Adipocyte (in vitro differentiated cells): ENCODE measurements at regions not wholly inside any gene's neighbourhood (a gene's known extent, or its start where the extent isn't known, plus 50 kb on each side); places are given as distances from the start of the nearest gene placed in this dataset.

Experiments used
- DNase-seq: peaks from one replicate; pipeline ENCODE4 v3.0.0-alpha.2; 2015; ENCODE audit warnings: low read depth
- H3K27me3 ChIP-seq: replicated peaks from 2 replicates; pipeline ENCODE4 v1.7.0; 2013; ENCODE audit warnings: mild to moderate bottlenecking, low read length, moderate library complexity; ENCODE audit not compliant: control insufficient read depth, insufficient read depth
- H3K36me3 ChIP-seq: 2 replicates; pipeline ENCODE4 v1.7.0; 2013; ENCODE audit warnings: low read length, mild to moderate bottlenecking, moderate library complexity; ENCODE audit not compliant: control insufficient read depth, insufficient read depth, severe bottlenecking
- H3K4me1 ChIP-seq: 2 replicates; pipeline ENCODE4 v1.7.0; 2013; ENCODE audit warnings: mild to moderate bottlenecking, low read length, moderate library complexity; ENCODE audit not compliant: control insufficient read depth, insufficient read depth
- H3K4me3 ChIP-seq: 2 replicates; pipeline ENCODE4 v1.7.0; 2013; ENCODE audit warnings: mild to moderate bottlenecking, low read length, moderate library complexity
- H3K9ac ChIP-seq: 2 replicates; pipeline ENCODE4 v1.7.0; 2013; ENCODE audit warnings: mild to moderate bottlenecking, low read length, moderate library complexity
- H3K9me3 ChIP-seq: 2 replicates; pipeline ENCODE4 v1.7.0; 2013; ENCODE audit warnings: mild to moderate bottlenecking, low read length, moderate library complexity; ENCODE audit not compliant: control insufficient read depth

DNA sequence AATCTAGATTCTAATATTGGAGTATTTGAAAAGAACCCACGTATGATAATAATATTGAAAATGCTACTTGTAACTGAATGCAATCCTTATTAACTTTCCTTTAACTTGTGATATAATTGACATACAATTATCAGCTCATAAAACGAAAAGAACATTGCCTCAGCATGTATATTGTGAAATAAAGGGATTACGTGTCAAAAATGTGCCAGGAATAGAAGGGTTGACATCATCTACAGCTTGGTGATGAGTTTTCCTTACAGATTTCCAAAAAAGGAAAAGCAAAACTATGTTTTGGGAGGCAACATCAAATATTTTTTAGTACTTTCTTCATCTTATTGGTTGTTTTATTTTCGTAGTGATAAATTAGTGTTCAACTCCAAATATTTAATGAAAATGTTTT is 266.0 kb upstream of the PTGER4 start:
- peaks cover 11% of the 10 kb centered on the region for H3K4me1 ChIP-seq
- DNase-seq, result no peak
- no peak overlapping the region for H3K4me3 ChIP-seq
- no peak overlapping the region for H3K9ac ChIP-seq
- no peaks in the 10 kb centered on the region for H3K27me3 ChIP-seq
- H3K9me3 ChIP-seq, result peaks cover 8% of the 10 kb centered on the region
- no peaks in the 10 kb centered on the region for H3K36me3 ChIP-seq

DNA sequence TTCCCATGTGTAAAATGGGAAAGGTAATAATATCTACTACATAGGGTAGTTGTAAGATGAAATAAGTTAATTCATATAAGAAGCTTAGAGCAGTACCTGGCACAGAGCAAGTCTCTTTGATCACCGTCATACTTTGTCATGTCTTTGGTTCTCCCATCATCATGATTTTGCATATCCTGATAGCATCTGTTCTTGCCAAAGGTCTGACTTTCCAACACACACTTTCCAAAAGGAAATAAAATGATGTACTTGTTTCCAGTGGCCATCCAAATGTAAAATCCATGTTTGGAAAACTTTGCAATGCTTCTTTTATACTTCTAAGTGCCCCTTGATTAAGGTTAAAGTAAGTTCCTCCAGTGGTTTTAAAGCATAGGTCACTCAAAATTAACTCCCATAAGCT is 266.9 kb upstream of the PTGER4 start:
- Histone ChIP-seq H3K9me3 (no peaks in the 10 kb centered on the region), H3K4me1 (peaks cover 11% of the 10 kb centered on the region), H3K4me3 (no peak overlapping the region), H3K9ac (no peak overlapping the region), H3K36me3 (no peaks in the 10 kb centered on the region), H3K27me3 (no peaks in the 10 kb centered on the region)
- DNase-seq, result no peak

DNA sequence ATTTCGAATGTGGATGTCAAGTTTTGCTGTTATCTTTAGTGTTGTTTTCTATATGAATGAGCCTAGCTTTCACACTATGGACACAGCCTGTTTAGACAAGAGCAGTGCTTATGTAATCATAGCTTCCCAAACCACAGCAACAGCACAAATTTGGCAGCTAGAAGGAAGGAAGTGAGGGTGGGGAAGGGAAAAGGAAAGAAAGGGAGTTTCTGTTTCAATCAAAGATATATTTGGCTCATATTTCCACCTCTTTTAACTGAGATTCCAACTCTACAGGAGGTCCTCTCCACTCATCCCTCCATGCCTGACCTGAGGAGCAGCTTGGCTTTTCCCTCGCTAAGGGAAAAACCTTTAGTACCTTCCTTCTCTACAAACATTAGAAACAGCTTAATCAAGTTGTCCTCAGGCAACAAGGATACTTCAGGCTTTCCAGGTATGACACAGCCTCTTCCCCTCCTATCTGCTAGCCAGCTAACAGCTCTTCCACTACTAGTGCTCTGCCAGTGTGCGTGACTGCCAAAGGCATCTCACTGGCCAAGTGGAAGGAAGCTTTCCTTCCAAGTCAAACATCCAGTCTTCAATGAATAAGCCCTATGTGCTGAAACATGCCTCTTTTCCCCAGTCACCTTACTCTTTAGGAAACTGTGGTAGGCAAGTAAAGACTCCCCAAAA is 268.6 kb upstream of the PTGER4 start:
- Histone ChIP-seq H3K27me3 (no peaks in the 10 kb centered on the region), H3K9ac (no peak overlapping the region), H3K4me1 (peaks cover 11% of the 10 kb centered on the region), H3K36me3 (no peaks in the 10 kb centered on the region), H3K9me3 (no peaks in the 10 kb centered on the region), H3K4me3 (no peak overlapping the region)
- DNase-seq, result peak; percentile 18

DNA sequence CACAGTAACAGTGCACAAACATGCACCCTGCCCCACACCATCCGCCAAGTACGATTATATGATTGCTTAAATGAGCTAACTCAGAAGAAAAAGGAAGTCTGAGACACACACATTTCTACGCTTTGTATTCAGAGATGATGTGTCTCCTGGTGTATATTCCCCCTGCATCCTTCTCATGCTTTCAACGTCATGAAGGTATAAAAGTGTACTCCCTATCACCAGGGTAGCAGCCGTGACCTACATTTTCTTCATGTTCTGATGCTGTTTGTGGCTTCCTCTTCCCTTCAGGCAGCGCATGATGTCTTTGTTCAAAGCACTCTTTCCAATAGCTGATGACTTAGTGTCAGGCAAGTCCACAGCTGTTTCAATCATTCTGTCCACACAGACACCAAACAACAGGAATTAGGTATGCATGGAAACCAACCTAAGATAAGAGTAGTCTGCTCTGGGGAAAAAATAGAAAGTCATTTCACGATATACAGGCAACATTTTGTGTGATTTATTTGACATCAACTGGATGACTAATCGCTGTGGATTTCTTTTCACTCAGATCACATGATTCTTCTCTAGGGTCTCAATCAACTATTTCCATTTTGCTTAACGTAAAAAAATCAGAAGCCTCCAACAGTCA is 269.4 kb upstream of the PTGER4 start:
- Histone ChIP-seq H3K36me3 (no peaks in the 10 kb centered on the region), H3K9ac (no peak overlapping the region), H3K9me3 (no peaks in the 10 kb centered on the region), H3K4me3 (no peak overlapping the region), H3K4me1 (peaks cover 17% of the 10 kb centered on the region), H3K27me3 (no peaks in the 10 kb centered on the region)
- DNase-seq, result no peak

DNA sequence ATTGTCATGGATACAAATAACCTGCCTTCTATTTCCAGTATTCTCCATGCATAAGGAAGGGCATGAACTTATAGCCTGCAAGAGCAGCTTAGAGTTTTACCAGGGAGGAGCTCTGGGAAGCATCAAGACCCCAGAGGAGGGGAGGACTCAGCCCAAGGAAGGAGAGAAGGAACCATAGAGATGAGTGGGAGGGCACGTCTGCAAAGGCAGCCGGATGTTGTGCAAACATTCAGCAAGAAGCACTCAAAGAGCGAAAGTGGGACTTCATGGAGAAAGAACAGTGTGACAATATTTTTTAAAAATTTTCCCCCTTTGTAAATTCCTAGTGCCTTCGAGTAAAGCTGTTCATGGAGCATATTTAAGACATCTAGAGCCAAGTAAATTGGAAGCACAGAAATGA is 270.1 kb upstream of the PTGER4 start:
- H3K27me3 ChIP-seq, result no peaks in the 10 kb centered on the region
- no peak for DNase-seq
- no peaks in the 10 kb centered on the region for H3K36me3 ChIP-seq
- no peaks in the 10 kb centered on the region for H3K9me3 ChIP-seq
- H3K4me3 ChIP-seq, result no peak overlapping the region
- H3K4me1 ChIP-seq, result peaks cover 25% of the 10 kb centered on the region
- H3K9ac ChIP-seq, result no peak overlapping the region

DNA sequence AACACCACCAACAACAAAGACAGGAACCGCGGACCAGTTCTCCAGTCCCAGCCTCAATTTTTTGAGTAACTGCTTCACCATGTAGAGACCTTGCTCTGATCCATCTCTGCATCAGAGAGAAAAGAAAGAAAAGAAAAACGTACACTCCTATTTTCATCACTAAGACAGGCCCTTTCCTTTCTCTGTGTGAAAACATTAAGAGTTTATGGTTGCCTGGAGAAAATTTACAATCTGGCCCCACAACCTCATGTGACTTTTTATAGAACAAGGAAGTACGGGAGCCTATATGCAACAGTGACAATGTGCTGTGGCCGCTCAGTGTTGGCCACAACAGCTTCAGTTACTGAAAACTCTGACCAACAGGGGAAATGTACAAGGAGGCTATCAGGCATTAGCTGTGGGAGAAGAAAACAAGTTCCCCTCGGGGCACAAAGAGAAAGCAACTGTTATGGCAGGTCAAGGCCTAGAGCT is 272.9 kb upstream of the PTGER4 start:
- peaks cover 28% of the 10 kb centered on the region for H3K4me1 ChIP-seq
- no peaks in the 10 kb centered on the region for H3K36me3 ChIP-seq
- no peak for DNase-seq
- H3K4me3 ChIP-seq, result no peak overlapping the region
- H3K9me3 ChIP-seq, result no peaks in the 10 kb centered on the region
- H3K9ac ChIP-seq, result no peak overlapping the region
- no peaks in the 10 kb centered on the region for H3K27me3 ChIP-seq

DNA sequence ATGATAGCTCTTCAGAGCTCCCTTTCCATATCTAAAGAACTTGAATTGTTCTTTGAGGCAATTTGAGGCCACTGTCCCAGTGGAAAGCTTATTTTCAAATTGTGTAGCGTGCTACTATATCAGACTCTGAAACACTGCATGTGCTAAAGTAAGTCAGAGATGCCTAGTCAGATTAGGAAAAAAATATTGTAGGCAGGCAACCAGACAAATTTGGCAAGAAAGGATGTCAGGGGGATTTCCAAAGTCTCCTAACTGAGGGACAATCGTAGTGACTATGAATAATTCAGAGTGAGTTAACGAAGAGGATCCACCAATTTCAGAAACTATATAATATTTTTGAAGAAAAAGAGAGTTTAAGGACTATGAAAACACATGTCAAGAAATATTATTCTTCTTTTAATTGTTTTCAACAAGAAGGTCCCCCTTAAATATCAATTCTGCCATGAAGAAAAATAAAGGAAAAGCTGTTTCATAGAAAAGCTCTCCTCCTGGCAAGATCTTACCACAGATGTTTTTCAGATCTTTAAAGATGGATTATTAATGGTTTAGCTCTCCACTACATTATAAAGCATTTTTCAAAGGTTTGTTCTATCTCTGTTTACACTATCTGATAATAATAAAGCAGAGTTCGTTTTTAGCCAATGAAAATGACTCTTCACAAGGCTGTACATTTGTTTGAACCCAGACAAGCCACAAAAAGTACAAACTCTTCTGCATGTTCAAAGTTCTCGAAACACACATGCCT is 273.5 kb upstream of the PTGER4 start:
- no peak for DNase-seq
- no peaks in the 10 kb centered on the region for H3K36me3 ChIP-seq
- H3K4me3 ChIP-seq, result no peak overlapping the region
- no peaks in the 10 kb centered on the region for H3K27me3 ChIP-seq
- no peaks in the 10 kb centered on the region for H3K9me3 ChIP-seq
- peaks cover 26% of the 10 kb centered on the region for H3K4me1 ChIP-seq
- no peak overlapping the region for H3K9ac ChIP-seq

DNA sequence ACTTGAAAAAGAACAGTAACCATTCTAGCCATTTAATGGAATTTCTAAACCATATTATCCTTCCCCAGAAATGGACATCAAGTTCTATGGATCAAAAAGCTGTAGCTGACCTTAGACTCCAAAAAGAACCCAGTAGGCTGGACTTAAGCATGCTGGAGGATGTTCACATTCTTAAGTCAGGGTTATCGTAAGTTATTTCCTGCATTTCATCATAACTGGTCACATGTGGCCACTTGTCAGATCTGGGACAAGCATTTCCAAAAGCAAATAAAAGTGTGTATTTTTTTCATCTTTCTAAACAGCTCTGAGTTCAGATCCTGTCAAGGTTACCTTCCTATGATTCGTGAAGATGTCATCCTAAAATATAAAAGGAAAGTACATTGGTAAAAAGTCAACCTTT is 274.5 kb upstream of the PTGER4 start:
- Histone ChIP-seq H3K9ac (no peak overlapping the region), H3K9me3 (no peaks in the 10 kb centered on the region), H3K27me3 (no peaks in the 10 kb centered on the region), H3K4me3 (no peak overlapping the region), H3K4me1 (peaks cover 21% of the 10 kb centered on the region), H3K36me3 (no peaks in the 10 kb centered on the region)
- no peak for DNase-seq

DNA sequence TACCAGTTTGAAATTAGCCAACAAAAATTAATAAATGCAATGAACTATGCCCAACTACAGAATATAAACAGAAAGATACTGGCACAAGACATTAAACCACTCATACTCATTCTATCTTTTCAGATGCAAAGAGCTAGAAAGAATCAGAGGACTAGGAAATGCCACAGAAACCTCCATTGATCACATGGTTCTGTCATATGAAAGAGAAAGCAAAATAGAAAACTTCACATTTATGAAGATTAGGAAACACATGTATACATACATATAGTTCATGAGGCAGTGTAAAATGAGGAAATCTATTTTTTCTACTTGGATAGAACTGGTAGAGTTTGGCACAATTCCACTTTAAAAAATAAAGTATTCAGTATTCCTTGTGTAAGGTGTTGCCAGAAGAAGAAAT is 275.1 kb upstream of the PTGER4 start:
- no peak for DNase-seq
- Histone ChIP-seq H3K9ac (no peak overlapping the region), H3K4me1 (peaks cover 21% of the 10 kb centered on the region), H3K27me3 (no peaks in the 10 kb centered on the region), H3K36me3 (no peaks in the 10 kb centered on the region), H3K4me3 (no peak overlapping the region), H3K9me3 (no peaks in the 10 kb centered on the region)

DNA sequence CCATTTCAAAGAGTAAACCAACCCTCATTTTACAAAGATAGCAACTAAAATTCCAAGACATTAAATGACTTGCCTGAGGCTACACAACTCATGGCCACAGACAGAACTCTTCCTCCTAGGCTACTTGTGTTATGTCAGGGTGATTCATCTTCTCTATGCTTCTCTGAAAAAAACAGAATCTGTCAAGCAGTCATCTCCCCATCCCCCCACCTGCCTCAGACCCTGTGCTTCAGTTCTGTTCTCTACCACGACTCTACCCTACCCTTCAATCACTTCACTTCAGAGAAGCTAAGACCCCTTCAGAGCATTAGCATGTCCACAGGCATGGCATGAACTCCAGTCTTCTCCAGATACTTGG is 277.7 kb upstream of the PTGER4 start:
- H3K4me1 ChIP-seq, result peaks cover 26% of the 10 kb centered on the region
- H3K9me3 ChIP-seq, result no peaks in the 10 kb centered on the region
- no peaks in the 10 kb centered on the region for H3K27me3 ChIP-seq
- no peak overlapping the region for H3K9ac ChIP-seq
- no peak overlapping the region for H3K4me3 ChIP-seq
- peak; percentile 48 for DNase-seq
- H3K36me3 ChIP-seq, result no peaks in the 10 kb centered on the region

DNA sequence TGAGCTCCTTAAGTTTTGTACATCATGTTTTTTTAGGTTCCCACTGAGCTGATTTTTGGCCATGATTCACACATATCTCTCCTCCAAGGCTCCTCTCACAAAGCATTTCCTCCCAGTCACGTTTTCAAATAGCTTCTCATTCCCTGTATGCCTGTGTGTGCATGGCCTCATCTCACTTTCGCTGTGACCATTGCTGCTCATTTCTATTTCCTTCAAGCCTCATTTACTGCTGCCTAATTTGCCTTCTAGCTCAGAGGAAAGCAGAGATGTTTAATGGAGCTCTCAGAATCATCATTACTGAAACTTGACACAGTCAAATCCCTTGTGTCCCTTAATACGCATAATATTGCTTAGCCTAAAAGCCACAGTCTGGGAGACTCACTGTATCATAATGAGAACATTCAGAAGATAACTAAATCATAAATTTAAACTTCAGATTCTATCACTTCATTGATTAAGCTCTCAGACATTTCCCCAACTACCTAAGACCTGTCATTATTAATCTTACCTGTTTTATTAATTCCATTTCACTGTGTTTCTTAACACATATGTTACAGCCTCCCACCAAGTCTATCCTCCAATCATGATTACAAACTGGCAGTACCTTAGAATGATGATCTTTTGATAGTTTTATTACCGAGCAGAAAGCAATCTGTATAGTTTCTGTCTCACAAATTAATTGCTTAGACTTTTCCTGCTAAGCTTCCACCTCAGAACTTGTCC is 278.3 kb upstream of the PTGER4 start:
- no peak for DNase-seq
- Histone ChIP-seq H3K4me1 (peaks cover 26% of the 10 kb centered on the region), H3K27me3 (no peaks in the 10 kb centered on the region), H3K9me3 (no peaks in the 10 kb centered on the region), H3K9ac (no peak overlapping the region), H3K4me3 (no peak overlapping the region), H3K36me3 (no peaks in the 10 kb centered on the region)
